KOPT-K1 (cell line): ENCODE measurements at regions not wholly inside any gene's neighbourhood (a gene's known extent, or its start where the extent isn't known, plus 50 kb on each side); places are given as distances from the start of the nearest gene placed in this dataset.

Source experiments
- H3K27ac ChIP-seq: fragments of 200-600 bp; sonication (generic); 2 replicates; pipeline ENCODE4 v1.5.1; 2016; ENCODE audit warnings: antibody characterized with exemption, mild to moderate bottlenecking, low read depth, low read length; ENCODE audit not compliant: poor library complexity, severe bottlenecking
- H3K36me3 ChIP-seq: fragments of 200-600 bp; sonication (generic); 2 replicates; pipeline ENCODE4 v1.5.1; 2017; ENCODE audit warnings: antibody characterized with exemption, mild to moderate bottlenecking, low read length, moderate library complexity; ENCODE audit not compliant: insufficient read depth
- H3K9me3 ChIP-seq: fragments of 200-600 bp; sonication (generic); 2 replicates; pipeline ENCODE4 v1.5.1; 2017; ENCODE audit warnings: antibody characterized with exemption, low read length, mild to moderate bottlenecking; ENCODE audit not compliant: insufficient read depth, poor library complexity, severe bottlenecking

GRCh38 chr4:165677081-165677480 lies 196.0 kb upstream of the TLL1 start:
- H3K27ac ChIP-seq, result no peak overlapping the region
- H3K9me3 ChIP-seq, result no peaks in the 10 kb centered on the region
- H3K36me3 ChIP-seq, result no peaks in the 10 kb centered on the region

- Histone ChIP-seq H3K27ac (no peak overlapping the region), H3K36me3 (no peaks in the 10 kb centered on the region), H3K9me3 (no peaks in the 10 kb centered on the region)
These were observed 194.7 kb upstream of the TLL1 start for GRCh38 chr4:165678236-165678935.

- Histone ChIP-seq H3K27ac (no peak overlapping the region), H3K9me3 (no peaks in the 10 kb centered on the region), H3K36me3 (no peaks in the 10 kb centered on the region)
These were observed 194.1 kb upstream of the TLL1 start for GRCh38 chr4:165678936-165679325.

GRCh38 chr4:165680821-165681220 lies 192.2 kb upstream of the TLL1 start:
- H3K9me3 ChIP-seq, result no peaks in the 10 kb centered on the region
- no peaks in the 10 kb centered on the region for H3K36me3 ChIP-seq
- H3K27ac ChIP-seq, result no peak overlapping the region

GRCh38 chr4:165682611-165683010 lies 190.4 kb upstream of the TLL1 start:
- H3K27ac ChIP-seq, result no peak overlapping the region
- H3K9me3 ChIP-seq, result no peaks in the 10 kb centered on the region
- no peaks in the 10 kb centered on the region for H3K36me3 ChIP-seq

- no peaks in the 10 kb centered on the region for H3K36me3 ChIP-seq
- H3K9me3 ChIP-seq, result no peaks in the 10 kb centered on the region
- H3K27ac ChIP-seq, result no peak overlapping the region
These were observed 188.7 kb upstream of the TLL1 start for GRCh38 chr4:165684177-165684805.

GRCh38 chr4:165686756-165687155 lies 186.3 kb upstream of the TLL1 start:
- H3K27ac ChIP-seq, result no peak overlapping the region
- no peaks in the 10 kb centered on the region for H3K36me3 ChIP-seq
- no peaks in the 10 kb centered on the region for H3K9me3 ChIP-seq

- H3K27ac ChIP-seq, result no peak overlapping the region
- no peaks in the 10 kb centered on the region for H3K9me3 ChIP-seq
- no peaks in the 10 kb centered on the region for H3K36me3 ChIP-seq
These were observed 183.9 kb upstream of the TLL1 start for GRCh38 chr4:165689159-165689558.

- H3K9me3 ChIP-seq, result no peaks in the 10 kb centered on the region
- H3K36me3 ChIP-seq, result no peaks in the 10 kb centered on the region
- no peak overlapping the region for H3K27ac ChIP-seq
These were observed 181.0 kb upstream of the TLL1 start for GRCh38 chr4:165692082-165692481.

- Histone ChIP-seq H3K36me3 (no peaks in the 10 kb centered on the region), H3K9me3 (no peaks in the 10 kb centered on the region), H3K27ac (no peak overlapping the region)
These were observed 174.8 kb upstream of the TLL1 start for GRCh38 chr4:165698272-165698671.

GRCh38 chr4:165699055-165699454 lies 174.0 kb upstream of the TLL1 start:
- no peak overlapping the region for H3K27ac ChIP-seq

GRCh38 chr4:165700855-165701254 lies 172.2 kb upstream of the TLL1 start:
- Histone ChIP-seq H3K27ac (no peak overlapping the region), H3K36me3 (no peaks in the 10 kb centered on the region)

More at GRCh38 chr4:165699055-165699454, 174.0 kb upstream of the TLL1 start:
- no peaks in the 10 kb centered on the region for H3K9me3 ChIP-seq
- no peaks in the 10 kb centered on the region for H3K36me3 ChIP-seq

GRCh38 chr4:165707128-165707527 lies 165.9 kb upstream of the TLL1 start:
- no peaks in the 10 kb centered on the region for H3K9me3 ChIP-seq
- H3K36me3 ChIP-seq, result no peaks in the 10 kb centered on the region
- H3K27ac ChIP-seq, result no peak overlapping the region

More at GRCh38 chr4:165700855-165701254, 172.2 kb upstream of the TLL1 start:
- no peaks in the 10 kb centered on the region for H3K9me3 ChIP-seq

GRCh38 chr4:165709516-165709915 lies 163.5 kb upstream of the TLL1 start:
- Histone ChIP-seq H3K9me3 (no peaks in the 10 kb centered on the region), H3K27ac (no peak overlapping the region)

GRCh38 chr4:165709973-165710526 lies 163.0 kb upstream of the TLL1 start:
- Histone ChIP-seq H3K27ac (no peak overlapping the region), H3K36me3 (no peaks in the 10 kb centered on the region), H3K9me3 (no peaks in the 10 kb centered on the region)

More at GRCh38 chr4:165709516-165709915, 163.5 kb upstream of the TLL1 start:
- H3K36me3 ChIP-seq, result no peaks in the 10 kb centered on the region

- H3K36me3 ChIP-seq, result no peaks in the 10 kb centered on the region
- no peak overlapping the region for H3K27ac ChIP-seq
- no peaks in the 10 kb centered on the region for H3K9me3 ChIP-seq
These were observed 161.6 kb upstream of the TLL1 start for GRCh38 chr4:165711436-165711835.
